ENCODE measurements at regions not wholly inside any gene's neighbourhood (a gene's known extent, or its start where the extent isn't known, plus 50 kb on each side); places are given as distances from the start of the nearest gene placed in this dataset.

- H3K9ac ChIP-seq (ENCODE audit: insufficient read depth, low read depth, low read length), result no peak overlapping the region
- FAIRE-seq (no peak), DNase-seq (ENCODE audit: low spot score) (peak; percentile 56), ATAC-seq (peak; percentile 49; the same call in 2 of the 3 replicates)
- POLR2A ChIA-PET, result interaction anchor here (0.6 to 1.8 kb wide), 3 partner anchors 18 to 143 kb away, joined by 3 to 9 read pairs (median 4); no protein-coding TSS in a partner anchor
- H3K4me3 ChIP-seq (replicated peaks in 1 of 3; ENCODE audit: insufficient read depth in 1 of 3, low read depth in 2 of 3, low read length in 3 of 3), result no peak overlapping the region
- CTCF ChIA-PET (ENCODE audit: low intra/inter-chr PET ratio, low total read pairs), result no interaction called here
- no peak overlapping the region for H3K27ac ChIP-seq (ENCODE audit: extremely low read length, insufficient read depth, low read length)
- no peaks in the 10 kb centered on the region for H3K27me3 ChIP-seq (ENCODE audit: control insufficient read depth in 1 of 2, insufficient read depth in 2 of 2, low read length in 2 of 2)
- H3K9me3 ChIP-seq (ENCODE audit: low read length), result peaks cover 10% of the 10 kb centered on the region
- H3K4me2 ChIP-seq (ENCODE audit: low read depth, low read length), result no peak overlapping the region
- H3K79me2 ChIP-seq (ENCODE audit: insufficient read depth, low read length), result no peaks in the 10 kb centered on the region
- 89% methylated on average over 3 of the region's 3 CpGs for WGBS (ENCODE audit: low lambda C conversion rate)
- in situ Hi-C loops (cut with HindIII; ENCODE audit: extremely low pct_ligation_motif_present, low pct_unique_long_range_greater_than_20kb) (no loop called here), intact Hi-C loops (cut with micrococcal nuclease; ENCODE audit: unreplicated experiment) (no loop called here)
- peaks cover 47% of the 10 kb centered on the region for H3K4me1 ChIP-seq (ENCODE audit: insufficient read depth, low read length)
- peaks cover 2 to 3% of the 10 kb centered on the region in 2 experiments; a peak in 3 of 5 replicates for H3K36me3 ChIP-seq (replicated peaks in 1 of 2; ENCODE audit: control insufficient read depth in 1 of 2, insufficient read depth in 2 of 2, low read length in 2 of 2)
- BruUV-seq (replicated peaks), result no TSS peak
- no peaks in the 10 kb centered on the region for H4K20me1 ChIP-seq (ENCODE audit: insufficient read depth, low read length)
- H2AFZ ChIP-seq (ENCODE audit: low read length), result no peak overlapping the region
- TF ChIP-seq ZBTB4 (CRISPR knock-in tag; IDR thresholded peaks at IDR 0.05; ENCODE audit: borderline replicate concordance) (no peak), ZNF543 (CRISPR knock-in tag; IDR thresholded peaks at IDR 0.05) (no peak), ELF3 (CRISPR knock-in tag; IDR thresholded peaks at IDR 0.05) (peak; percentile 45; the same call in 1 of the 2 replicates), ZNF282 (IDR thresholded peaks at IDR 0.05; ENCODE audit: partially characterized antibody) (no peak), HOMEZ (CRISPR knock-in tag; IDR thresholded peaks at IDR 0.05; ENCODE audit: low read depth) (peak; percentile 21; the same call in 1 of the 2 replicates), GMEB2 (CRISPR knock-in tag; IDR thresholded peaks at IDR 0.05; ENCODE audit: low read depth) (no peak), ZNF616 (CRISPR knock-in tag; IDR thresholded peaks at IDR 0.05; ENCODE audit: low read depth) (no peak), PITX1 (CRISPR knock-in tag; IDR thresholded peaks at IDR 0.05) (no peak), GATAD2A (CRISPR knock-in tag; IDR thresholded peaks at IDR 0.05) (no peak; the same call in 1 of the 2 replicates), ZNF816 (CRISPR knock-in tag; IDR thresholded peaks at IDR 0.05; ENCODE audit: borderline replicate concordance) (no peak), TFAP4 (IDR thresholded peaks at IDR 0.05; ENCODE audit: borderline replicate concordance, low read depth) (peak; percentile 63; the same call in 1 of the 2 replicates), DNMT3B (CRISPR knock-in tag; conservative IDR thresholded peaks at IDR 0.05) (no peak), SPEN (CRISPR knock-in tag; IDR thresholded peaks at IDR 0.05; ENCODE audit: low read depth) (no peak), SALL1 (CRISPR knock-in tag; IDR thresholded peaks at IDR 0.05) (no peak)
These were observed 97.1 kb upstream of the TMEM178A start for GRCh38 chr2:39568561-39569006.
